SK-N-SH (cell line): ENCODE measurements at regions not wholly inside any gene's neighbourhood (a gene's known extent, or its start where the extent isn't known, plus 50 kb on each side); places are given as distances from the start of the nearest gene placed in this dataset.

Experiments used
- CTCF ChIA-PET: fragments of 300-600, 350-600 bp; formaldehyde crosslinking; extraction: SDS; loops from one replicate; lab custom pipeline; 2021; lab: Yijun Ruan, JAX
- POLR2A ChIA-PET: fragments of 350-600 bp; sonication (Branson Sonifier 250); formaldehyde crosslinking; extraction: SDS; loops from one replicate; lab custom pipeline; 2020; ENCODE audit warnings: antibody characterized with exemption, inconsistent platforms; lab: Yijun Ruan, JAX
- DNase-seq: peaks from one replicate; pipeline ENCODE4 v3.0.0; 2012
- H2AFZ ChIP-seq: fragments of 200-600 bp; sonication (generic); 2 replicates; pipeline ENCODE4 v1.8.1; 2016; ENCODE audit warnings: antibody characterized with exemption, mild to moderate bottlenecking, low read depth
- H3F3A ChIP-seq: fragments of 200-600 bp; sonication (generic); replicated peaks from 2 replicates; pipeline ENCODE3; 2016; ENCODE audit warnings: antibody characterized with exemption, mild to moderate bottlenecking; ENCODE audit not compliant: insufficient read depth
- H3K27ac ChIP-seq, 2 experiments: fragments of 200-500 bp in 1 of 2; fragments of 200-600 bp in 1 of 2; sonication (Bioruptor generic) in 1 of 2; sonication (generic), shearing (Covaris generic) in 1 of 2; 2 replicates each; pipeline versions ENCODE4 v1.5.1 to v1.6.1; 2014 to 2016; ENCODE audit warnings: low read depth in 2 of 2, inconsistent platforms in 1 of 2, low read length in 1 of 2, mild to moderate bottlenecking in 1 of 2, mixed read lengths in 1 of 2
- H3K27me3 ChIP-seq: fragments of 200-600 bp; sonication (generic), shearing (Covaris generic); 2 replicates; pipeline ENCODE4 v1.6.1; 2016; ENCODE audit warnings: mixed run types; ENCODE audit not compliant: insufficient read depth
- H3K36me3 ChIP-seq, 2 experiments: fragments of 200-500 bp in 1 of 2; fragments of 200-600 bp in 1 of 2; sonication (Bioruptor generic) in 1 of 2; sonication (generic) in 1 of 2; replicated peaks in 1 of 2; 2 replicates each; pipeline versions ENCODE3 to v1.5.1; 2014 to 2016; ENCODE audit warnings: low read length in 1 of 2, mild to moderate bottlenecking in 1 of 2; ENCODE audit not compliant: insufficient read depth in 2 of 2, control insufficient read depth in 1 of 2
- H3K4me1 ChIP-seq, 2 experiments: fragments of 200-500 bp in 1 of 2; fragments of 200-600 bp in 1 of 2; sonication (Bioruptor generic) in 1 of 2; sonication (generic), shearing (Covaris generic) in 1 of 2; 2 replicates each; pipeline versions ENCODE4 v1.5.1 to v1.6.1; 2014 to 2016; ENCODE audit warnings: low read depth in 1 of 2, low read length in 1 of 2, mixed run types in 1 of 2; ENCODE audit not compliant: insufficient read depth in 2 of 2, control insufficient read depth in 1 of 2
- H3K4me2 ChIP-seq: fragments of 200-600 bp; sonication (generic), shearing (Covaris generic); 2 replicates; pipeline ENCODE4 v1.6.1; 2017; ENCODE audit warnings: mixed run types
- H3K4me3 ChIP-seq, 2 experiments: fragments of 200-500 bp in 1 of 2; fragments of 200-600 bp in 1 of 2; sonication (Bioruptor generic) in 1 of 2; sonication (generic), shearing (Covaris generic) in 1 of 2; 2 replicates each; pipeline versions ENCODE4 v1.5.1 to v1.8.1; 2014 to 2016; ENCODE audit warnings: low read depth in 2 of 2, inconsistent platforms in 1 of 2, low read length in 1 of 2, mild to moderate bottlenecking in 1 of 2, mixed read lengths in 1 of 2, moderate library complexity in 1 of 2
- H3K79me2 ChIP-seq: fragments of 200-600 bp; sonication (generic); 2 replicates; pipeline ENCODE4 v1.8.1; 2017; ENCODE audit warnings: mild to moderate bottlenecking; ENCODE audit not compliant: insufficient read depth
- H3K9ac ChIP-seq: fragments of 200-600 bp; sonication (generic); 2 replicates; pipeline ENCODE4 v1.6.1; 2017; ENCODE audit warnings: mixed run types
- H3K9me2 ChIP-seq: fragments of 200-600 bp; sonication (generic); 2 replicates; pipeline ENCODE4 v1.6.1; 2017; ENCODE audit warnings: mixed run types
- H3K9me3 ChIP-seq: fragments of 200-600 bp; sonication (generic); 2 replicates; pipeline ENCODE4 v1.6.1; 2017; ENCODE audit warnings: mixed run types, mild to moderate bottlenecking, moderate library complexity
- H4K20me1 ChIP-seq: fragments of 200-600 bp; sonication (generic); 2 replicates; pipeline ENCODE4 v1.6.1; 2017; ENCODE audit warnings: mild to moderate bottlenecking, mixed run types; ENCODE audit not compliant: insufficient read depth
- ELF1 ChIP-seq: IDR thresholded peaks from 2 replicates; pipeline ENCODE4 v1.4.0; 2012
- EZH2phosphoT487 ChIP-seq: fragments of 200-600 bp; sonication (generic); IDR thresholded peaks from 2 replicates; pipeline ENCODE4 v1.6.1; 2017; ENCODE audit warnings: low read depth, mixed run types, mild to moderate bottlenecking, antibody characterized with exemption, moderate library complexity, borderline replicate concordance
- FOXJ3 ChIP-seq: sonication (generic); formaldehyde crosslinking; IDR thresholded peaks from 2 replicates; pipeline ENCODE4 v1.5.1; 2020; ENCODE audit warnings: mild to moderate bottlenecking, missing genetic modification reagents
- GABPA ChIP-seq: IDR thresholded peaks from 2 replicates; pipeline ENCODE4 v1.4.0; 2012; ENCODE audit warnings: low read depth, mild to moderate bottlenecking
- MXI1 ChIP-seq: IDR thresholded peaks from 2 replicates; pipeline ENCODE4 v1.6.1; 2012; ENCODE audit warnings: mild to moderate bottlenecking, low read depth, low read length, improper control_type of control experiment
- NFIC ChIP-seq: IDR thresholded peaks from 2 replicates; pipeline ENCODE4 v1.4.0; 2012; ENCODE audit warnings: borderline replicate concordance
- RAD21 ChIP-seq: IDR thresholded peaks from 2 replicates; pipeline ENCODE4 v1.6.1; 2012; ENCODE audit warnings: mild to moderate bottlenecking, low read length
- RCOR1 ChIP-seq: fragments of 150-350 bp; IDR thresholded peaks from 2 replicates; pipeline ENCODE4 v1.6.1; 2017; ENCODE audit warnings: antibody characterized with exemption, low read length
- RFX5 ChIP-seq: IDR thresholded peaks from 2 replicates; pipeline ENCODE4 v1.6.1; 2012; ENCODE audit warnings: mild to moderate bottlenecking, improper control_type of control experiment, low read length
- RXRA ChIP-seq: IDR thresholded peaks from 2 replicates; pipeline ENCODE4 v1.4.0; 2012; ENCODE audit warnings: low read depth, mild to moderate bottlenecking, borderline replicate concordance
- SIN3A ChIP-seq: IDR thresholded peaks from 2 replicates; pipeline ENCODE4 v1.6.1; 2012; ENCODE audit warnings: low read depth, mild to moderate bottlenecking, low read length, moderate library complexity, borderline replicate concordance
- SMC3 ChIP-seq: IDR thresholded peaks from 2 replicates; pipeline ENCODE4 v1.6.1; 2012; ENCODE audit warnings: low read depth, low read length, improper control_type of control experiment
- TCF12 ChIP-seq: IDR thresholded peaks from 2 replicates; pipeline ENCODE4 v1.4.0; 2012
- WGBS: methylation state at CpG from one replicate; pipeline ENCODE4 v1.1.6; 2017; ENCODE audit warnings: low lambda C conversion rate; 5-methylcytosine and 5-hydroxymethylcytosine counted together
- TF ChIP-seq, protein P1 (sequence below): fragments of 150-350 bp; IDR thresholded peaks from 2 replicates; pipeline ENCODE4 v1.6.1; 2017; ENCODE audit warnings: antibody characterized with exemption, low read length, low read depth, borderline replicate concordance
- TF ChIP-seq, protein P2 (sequence below): IDR thresholded peaks from 2 replicates; pipeline ENCODE4 v1.4.0; 2012; ENCODE audit warnings: low read depth, borderline replicate concordance
- TF ChIP-seq, protein P3 (sequence below): IDR thresholded peaks from 2 replicates; pipeline ENCODE4 v1.4.0; 2012; ENCODE audit warnings: low read depth

DNA sequence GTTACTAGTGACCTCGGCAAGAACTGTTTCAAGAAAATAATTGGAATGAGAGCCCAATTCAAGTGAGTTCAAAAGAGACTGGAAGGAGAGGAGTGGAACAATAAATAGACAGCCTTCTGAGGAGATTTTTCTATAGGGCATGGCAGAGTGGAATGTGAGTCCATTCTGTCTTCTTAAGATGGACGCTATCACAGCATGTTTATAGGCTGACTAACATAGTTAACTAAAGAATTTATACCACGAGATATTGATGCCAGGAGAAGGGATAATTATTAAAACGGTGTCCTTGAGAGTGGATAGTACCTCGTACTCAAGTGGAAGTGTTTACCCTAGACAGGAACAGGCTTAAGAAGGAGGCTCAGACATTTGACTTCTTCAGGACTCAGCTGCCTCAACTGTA, 143.5 kb upstream of the RBBP8 start:
- Histone ChIP-seq H3K79me2 (no peaks in the 10 kb centered on the region), H3K27ac (no peak overlapping the region), H3K9me2 (no peaks in the 10 kb centered on the region), H3K27me3 (peaks cover 28% of the 10 kb centered on the region), H4K20me1 (no peaks in the 10 kb centered on the region), H2AFZ (no peak overlapping the region), H3F3A (no peaks in the 10 kb centered on the region), H3K9ac (no peak overlapping the region), H3K4me1 (no peaks in the 10 kb centered on the region), H3K9me3 (no peaks in the 10 kb centered on the region), H3K4me2 (no peak overlapping the region), H3K4me3 (no peak overlapping the region), H3K36me3 (no peaks in the 10 kb centered on the region)
- no peak for TF ChIP-seq GABPA
- no peak for TF ChIP-seq FOXJ3 (CRISPR knock-in tag)
- TF ChIP-seq NFIC, result no peak
- TF ChIP-seq EZH2phosphoT487, result no peak
- TF ChIP-seq, protein P1, sequence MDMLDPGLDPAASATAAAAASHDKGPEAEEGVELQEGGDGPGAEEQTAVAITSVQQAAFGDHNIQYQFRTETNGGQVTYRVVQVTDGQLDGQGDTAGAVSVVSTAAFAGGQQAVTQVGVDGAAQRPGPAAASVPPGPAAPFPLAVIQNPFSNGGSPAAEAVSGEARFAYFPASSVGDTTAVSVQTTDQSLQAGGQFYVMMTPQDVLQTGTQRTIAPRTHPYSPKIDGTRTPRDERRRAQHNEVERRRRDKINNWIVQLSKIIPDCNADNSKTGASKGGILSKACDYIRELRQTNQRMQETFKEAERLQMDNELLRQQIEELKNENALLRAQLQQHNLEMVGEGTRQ, result no peak
- TF ChIP-seq RCOR1, result no peak
- TF ChIP-seq, protein P2, sequence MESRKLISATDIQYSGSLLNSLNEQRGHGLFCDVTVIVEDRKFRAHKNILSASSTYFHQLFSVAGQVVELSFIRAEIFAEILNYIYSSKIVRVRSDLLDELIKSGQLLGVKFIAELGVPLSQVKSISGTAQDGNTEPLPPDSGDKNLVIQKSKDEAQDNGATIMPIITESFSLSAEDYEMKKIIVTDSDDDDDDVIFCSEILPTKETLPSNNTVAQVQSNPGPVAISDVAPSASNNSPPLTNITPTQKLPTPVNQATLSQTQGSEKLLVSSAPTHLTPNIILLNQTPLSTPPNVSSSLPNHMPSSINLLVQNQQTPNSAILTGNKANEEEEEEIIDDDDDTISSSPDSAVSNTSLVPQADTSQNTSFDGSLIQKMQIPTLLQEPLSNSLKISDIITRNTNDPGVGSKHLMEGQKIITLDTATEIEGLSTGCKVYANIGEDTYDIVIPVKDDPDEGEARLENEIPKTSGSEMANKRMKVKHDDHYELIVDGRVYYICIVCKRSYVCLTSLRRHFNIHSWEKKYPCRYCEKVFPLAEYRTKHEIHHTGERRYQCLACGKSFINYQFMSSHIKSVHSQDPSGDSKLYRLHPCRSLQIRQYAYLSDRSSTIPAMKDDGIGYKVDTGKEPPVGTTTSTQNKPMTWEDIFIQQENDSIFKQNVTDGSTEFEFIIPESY, result no peak
- no peak for TF ChIP-seq ELF1
- no peak for TF ChIP-seq TCF12
- TF ChIP-seq RAD21, result no peak
- TF ChIP-seq RFX5, result no peak
- no peak for TF ChIP-seq SIN3A
- TF ChIP-seq MXI1, result no peak
- TF ChIP-seq RXRA, result no peak
- TF ChIP-seq, protein P3, sequence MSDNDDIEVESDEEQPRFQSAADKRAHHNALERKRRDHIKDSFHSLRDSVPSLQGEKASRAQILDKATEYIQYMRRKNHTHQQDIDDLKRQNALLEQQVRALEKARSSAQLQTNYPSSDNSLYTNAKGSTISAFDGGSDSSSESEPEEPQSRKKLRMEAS, result no peak
- TF ChIP-seq SMC3, result no peak
- POLR2A ChIA-PET, result no interaction called here
- CTCF ChIA-PET, result interaction anchor here (0.8 to 4.4 kb wide), 2 partner anchors 11 to 14 kb away, joined by 3 to 22 read pairs; no protein-coding TSS in a partner anchor
- WGBS, result 17% methylated on average over 5 of the region's 5 CpGs
- no peak for DNase-seq
